Fibroblast of the conjunctiva (primary cell): ENCODE measurements at regions not wholly inside any gene's neighbourhood (a gene's known extent, or its start where the extent isn't known, plus 50 kb on each side); places are given as distances from the start of the nearest gene placed in this dataset.
"Not testable (repeated sequence)": the region's sequence is repeated elsewhere in the genome, so short reads cannot be mapped to it uniquely, and the experiment has no call there.

Experiments
- DNase-seq: peaks from one replicate; pipeline ENCODE4 v3.0.0-alpha.2; 2010; ENCODE audit warnings: low read depth

GRCh38 chr14:43297794-43298193 lies 1209.3 kb downstream of the FSCB start:
- no peak for DNase-seq

- not testable (repeated sequence) for DNase-seq
Measured at GRCh38 chr14:43296061-43296460, 1211.0 kb downstream of the FSCB start.

GRCh38 chr14:43285575-43285974 lies 1221.5 kb downstream of the FSCB start:
- no peak for DNase-seq

GRCh38 chr14:43260056-43260455 lies 1247.0 kb downstream of the FSCB start:
- DNase-seq: no peak

- no peak for DNase-seq
Measured at GRCh38 chr14:43258396-43258795, 1248.7 kb downstream of the FSCB start.

GRCh38 chr14:43256996-43257395 lies 1250.1 kb downstream of the FSCB start:
- DNase-seq: not testable (repeated sequence)

GRCh38 chr14:43252866-43253265 lies 1254.2 kb downstream of the FSCB start:
- DNase-seq: no peak

- DNase-seq: no peak
Measured at GRCh38 chr14:43249591-43249990, 1257.5 kb downstream of the FSCB start.

- no peak for DNase-seq
Measured at GRCh38 chr14:43249116-43249515, 1258.0 kb downstream of the FSCB start.

GRCh38 chr14:43247877-43248276 lies 1259.2 kb downstream of the FSCB start:
- no peak for DNase-seq

GRCh38 chr14:43244142-43244625 lies 1262.9 kb downstream of the FSCB start:
- no peak for DNase-seq

GRCh38 chr14:43243168-43243567 lies 1263.9 kb downstream of the FSCB start:
- no peak for DNase-seq

GRCh38 chr14:43232261-43232660 lies 1274.8 kb downstream of the FSCB start:
- no peak for DNase-seq

- DNase-seq: no peak
Measured at GRCh38 chr14:43215524-43215923, 1291.6 kb downstream of the FSCB start.

GRCh38 chr14:43207189-43207588 lies 1299.9 kb downstream of the FSCB start:
- no peak for DNase-seq

GRCh38 chr14:43204816-43205215 lies 1302.3 kb downstream of the FSCB start:
- DNase-seq: no peak

- DNase-seq: no peak
Measured at GRCh38 chr14:43200519-43200918, 1306.6 kb downstream of the FSCB start.

- DNase-seq: no peak
Measured at GRCh38 chr14:43198465-43198864, 1308.6 kb downstream of the FSCB start.

GRCh38 chr14:43184540-43184939 lies 1322.5 kb downstream of the FSCB start:
- DNase-seq: no peak

- no peak for DNase-seq
Measured at GRCh38 chr14:43183916-43184315, 1323.2 kb downstream of the FSCB start.

GRCh38 chr14:43175896-43176295 lies 1331.2 kb downstream of the FSCB start:
- no peak for DNase-seq

GRCh38 chr14:43172899-43173548 lies 1334.1 kb downstream of the FSCB start:
- DNase-seq: no peak

- DNase-seq: no peak
Measured at GRCh38 chr14:43169722-43170121, 1337.4 kb downstream of the FSCB start.

GRCh38 chr14:43168371-43168925 lies 1338.6 kb downstream of the FSCB start:
- no peak for DNase-seq
